ENCODE measurements at regions not wholly inside any gene's neighbourhood (a gene's known extent, or its start where the extent isn't known, plus 50 kb on each side); places are given as distances from the start of the nearest gene placed in this dataset.

GRCh38 chr12:24240707-24241106 is 291.2 kb upstream of the SOX5 start:
- Histone ChIP-seq H3K9me2 (ENCODE audit: insufficient read depth) (no peaks in the 10 kb centered on the region), H3K36me3 (ENCODE audit: low read depth) (no peaks in the 10 kb centered on the region), H4K20me1 (ENCODE audit: insufficient read depth) (no peaks in the 10 kb centered on the region), H3K27me3 (replicated peaks; ENCODE audit: insufficient read depth) (no peaks in the 10 kb centered on the region), H3K4me1 (ENCODE audit: insufficient read depth) (no peaks in the 10 kb centered on the region), H3K79me2 (ENCODE audit: insufficient read depth) (no peaks in the 10 kb centered on the region), H3K4me3 (no peak overlapping the region), H3K4me2 (ENCODE audit: unreplicated experiment) (no peak overlapping the region), H3F3A (ENCODE audit: insufficient read depth) (no peaks in the 10 kb centered on the region), H3K9ac (no peak overlapping the region), H3K27ac (no peak overlapping the region), H2AFZ (no peak overlapping the region), H3K9me3 (ENCODE audit: low read depth) (no peaks in the 10 kb centered on the region)
- no peak for DNase-seq
- in situ Hi-C loops (cut with MboI), result no loop called here
- TF ChIP-seq EZH2 (IDR thresholded peaks at IDR 0.05; ENCODE audit: insufficient read depth, poor library complexity, severe bottlenecking) (no peak), EZH2phosphoT487 (IDR thresholded peaks at IDR 0.05; ENCODE audit: insufficient read depth, low read depth) (no peak)
- WGBS, 2 experiments (ENCODE audit: low coverage in 1 of 2, low lambda C conversion rate in 2 of 2, missing lambda C conversion rate in 2 of 2), result 4 to 10% methylated on average over 1 of the region's 1 CpG

GRCh38 chr12:24233519-24234246 is 284.2 kb upstream of the SOX5 start:
- no peaks in the 10 kb centered on the region for H3K36me3 ChIP-seq (ENCODE audit: low read depth)
- no peaks in the 10 kb centered on the region for H3F3A ChIP-seq (ENCODE audit: insufficient read depth)
- no peak overlapping the region for H3K4me2 ChIP-seq (ENCODE audit: unreplicated experiment)
- H3K9me3 ChIP-seq (ENCODE audit: low read depth), result no peaks in the 10 kb centered on the region
- H3K9me2 ChIP-seq (ENCODE audit: insufficient read depth), result no peaks in the 10 kb centered on the region
- no peak for DNase-seq
- no peak overlapping the region for H2AFZ ChIP-seq
- no peaks in the 10 kb centered on the region for H3K79me2 ChIP-seq (ENCODE audit: insufficient read depth)
- no peak for TF ChIP-seq EZH2 (IDR thresholded peaks at IDR 0.05; ENCODE audit: insufficient read depth, poor library complexity, severe bottlenecking)
- TF ChIP-seq EZH2phosphoT487 (IDR thresholded peaks at IDR 0.05; ENCODE audit: insufficient read depth, low read depth), result no peak
- no peak overlapping the region for H3K27ac ChIP-seq
- no peak overlapping the region for H3K9ac ChIP-seq
- H3K27me3 ChIP-seq (replicated peaks; ENCODE audit: insufficient read depth), result no peaks in the 10 kb centered on the region
- no peak overlapping the region for H3K4me3 ChIP-seq
- no peaks in the 10 kb centered on the region for H3K4me1 ChIP-seq (ENCODE audit: insufficient read depth)
- in situ Hi-C loops (cut with MboI), result no loop called here
- 20 to 25% methylated on average over 7 of the region's 7 CpGs for WGBS, 2 experiments (ENCODE audit: low coverage in 1 of 2, low lambda C conversion rate in 2 of 2, missing lambda C conversion rate in 2 of 2)
- no peaks in the 10 kb centered on the region for H4K20me1 ChIP-seq (ENCODE audit: insufficient read depth)

DNA sequence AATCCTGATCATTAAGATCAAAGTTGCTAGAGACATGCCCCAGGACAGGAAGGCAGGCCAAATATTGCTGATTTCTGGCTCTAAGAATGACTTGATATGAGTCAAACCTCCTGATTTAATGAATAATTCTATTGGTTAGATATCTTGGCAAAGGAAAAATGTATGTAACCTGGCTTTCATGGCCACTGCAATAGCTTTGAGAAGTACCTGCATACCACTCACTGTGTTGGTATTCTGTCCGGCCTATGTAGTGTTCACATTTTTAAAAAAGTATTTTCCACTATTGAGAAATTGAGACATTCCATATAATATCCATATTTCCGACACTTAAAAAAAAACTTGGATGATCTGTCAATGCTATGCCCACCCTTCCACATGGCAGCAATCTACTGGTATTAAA is 283.1 kb upstream of the SOX5 start:
- no peak overlapping the region for H2AFZ ChIP-seq
- H3K9me3 ChIP-seq (ENCODE audit: low read depth), result no peaks in the 10 kb centered on the region
- in situ Hi-C loops (cut with MboI), result no loop called here
- WGBS, 2 experiments (ENCODE audit: low coverage in 1 of 2, low lambda C conversion rate in 2 of 2, missing lambda C conversion rate in 2 of 2), result 41 to 56% methylated on average over 2 of the region's 2 CpGs
- no peak for DNase-seq
- H3F3A ChIP-seq (ENCODE audit: insufficient read depth), result no peaks in the 10 kb centered on the region
- no peaks in the 10 kb centered on the region for H4K20me1 ChIP-seq (ENCODE audit: insufficient read depth)
- no peak overlapping the region for H3K4me2 ChIP-seq (ENCODE audit: unreplicated experiment)
- H3K9me2 ChIP-seq (ENCODE audit: insufficient read depth), result no peaks in the 10 kb centered on the region
- H3K4me1 ChIP-seq (ENCODE audit: insufficient read depth), result no peaks in the 10 kb centered on the region
- H3K79me2 ChIP-seq (ENCODE audit: insufficient read depth), result no peaks in the 10 kb centered on the region
- H3K27me3 ChIP-seq (replicated peaks; ENCODE audit: insufficient read depth), result no peaks in the 10 kb centered on the region
- no peak overlapping the region for H3K9ac ChIP-seq
- no peaks in the 10 kb centered on the region for H3K36me3 ChIP-seq (ENCODE audit: low read depth)
- H3K27ac ChIP-seq, result no peak overlapping the region
- no peak overlapping the region for H3K4me3 ChIP-seq
- TF ChIP-seq EZH2phosphoT487 (IDR thresholded peaks at IDR 0.05; ENCODE audit: insufficient read depth, low read depth) (no peak), EZH2 (IDR thresholded peaks at IDR 0.05; ENCODE audit: insufficient read depth, poor library complexity, severe bottlenecking) (no peak)

- H3K9me2 ChIP-seq (ENCODE audit: insufficient read depth), result no peaks in the 10 kb centered on the region
- no peak overlapping the region for H3K9ac ChIP-seq
- in situ Hi-C loops (cut with MboI), result no loop called here
- H3K4me1 ChIP-seq (ENCODE audit: insufficient read depth), result no peaks in the 10 kb centered on the region
- no peak overlapping the region for H2AFZ ChIP-seq
- no peak overlapping the region for H3K4me3 ChIP-seq
- no peaks in the 10 kb centered on the region for H3K9me3 ChIP-seq (ENCODE audit: low read depth)
- 46 to 59% methylated on average over 5 of the region's 5 CpGs for WGBS, 2 experiments (ENCODE audit: low coverage in 1 of 2, low lambda C conversion rate in 2 of 2, missing lambda C conversion rate in 2 of 2)
- no peak for TF ChIP-seq EZH2phosphoT487 (IDR thresholded peaks at IDR 0.05; ENCODE audit: insufficient read depth, low read depth)
- TF ChIP-seq EZH2 (IDR thresholded peaks at IDR 0.05; ENCODE audit: insufficient read depth, poor library complexity, severe bottlenecking), result no peak
- H3K4me2 ChIP-seq (ENCODE audit: unreplicated experiment), result no peak overlapping the region
- no peaks in the 10 kb centered on the region for H3K27me3 ChIP-seq (replicated peaks; ENCODE audit: insufficient read depth)
- DNase-seq, result no peak
- H3K36me3 ChIP-seq (ENCODE audit: low read depth), result no peaks in the 10 kb centered on the region
- H4K20me1 ChIP-seq (ENCODE audit: insufficient read depth), result no peaks in the 10 kb centered on the region
- no peak overlapping the region for H3K27ac ChIP-seq
- no peaks in the 10 kb centered on the region for H3F3A ChIP-seq (ENCODE audit: insufficient read depth)
- H3K79me2 ChIP-seq (ENCODE audit: insufficient read depth), result no peaks in the 10 kb centered on the region
Measured at GRCh38 chr12:24231298-24231697, 281.8 kb upstream of the SOX5 start.
